ENCODE measurements at regions not wholly inside any gene's neighbourhood (a gene's known extent, or its start where the extent isn't known, plus 50 kb on each side); places are given as distances from the start of the nearest gene placed in this dataset.

DNA sequence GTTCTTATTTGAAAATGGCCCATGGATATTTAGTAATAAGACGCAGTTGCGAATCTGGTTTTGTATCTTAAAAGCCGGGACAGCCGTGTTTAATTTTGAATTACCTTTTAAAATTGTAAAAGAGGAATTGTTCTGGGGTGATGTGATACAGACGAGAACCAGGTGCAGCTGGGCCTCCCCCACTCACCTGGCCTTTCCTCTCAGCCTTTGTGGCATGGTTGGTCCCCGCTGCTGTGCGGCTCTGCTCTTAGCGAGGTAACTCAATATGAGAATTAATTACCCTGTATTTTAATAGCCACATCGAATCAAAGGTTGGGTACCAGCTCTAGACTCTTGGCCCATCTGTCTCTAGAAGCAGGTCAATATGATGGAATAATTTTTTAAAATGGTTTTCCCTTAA lies 56.5 kb upstream of the DACT2 start:
- H3K36me3 ChIP-seq (ENCODE audit: insufficient read depth, low read length), result no peaks in the 10 kb centered on the region
- H3K4me3 ChIP-seq (ENCODE audit: low read length, poor library complexity, severe bottlenecking), result no peak overlapping the region
- no peaks in the 10 kb centered on the region for H3F3A ChIP-seq (ENCODE audit: low read depth)
- no peak overlapping the region for H2AFZ ChIP-seq (ENCODE audit: low read length)
- H3K4me2 ChIP-seq (ENCODE audit: low read depth, low read length, poor library complexity, severe bottlenecking), result no peak overlapping the region
- no peaks in the 10 kb centered on the region for H3K27me3 ChIP-seq (ENCODE audit: insufficient read depth, low read length, poor library complexity, severe bottlenecking)
- H3K9ac ChIP-seq (ENCODE audit: low read depth, low read length, poor library complexity, severe bottlenecking), result no peak overlapping the region
- no peaks in the 10 kb centered on the region for H3K9me2 ChIP-seq (replicated peaks; ENCODE audit: low read depth, low read length)
- no peaks in the 10 kb centered on the region for H3K79me2 ChIP-seq (ENCODE audit: insufficient read depth, low read length)
- peaks cover 25% of the 10 kb centered on the region; the same call in 1 of the 2 replicates for H3K9me3 ChIP-seq (ENCODE audit: insufficient read depth, low read depth, low read length)
- no peak for TF ChIP-seq EZH2phosphoT487 (IDR thresholded peaks at IDR 0.05; ENCODE audit: borderline replicate concordance)
- TF ChIP-seq, protein P1, sequence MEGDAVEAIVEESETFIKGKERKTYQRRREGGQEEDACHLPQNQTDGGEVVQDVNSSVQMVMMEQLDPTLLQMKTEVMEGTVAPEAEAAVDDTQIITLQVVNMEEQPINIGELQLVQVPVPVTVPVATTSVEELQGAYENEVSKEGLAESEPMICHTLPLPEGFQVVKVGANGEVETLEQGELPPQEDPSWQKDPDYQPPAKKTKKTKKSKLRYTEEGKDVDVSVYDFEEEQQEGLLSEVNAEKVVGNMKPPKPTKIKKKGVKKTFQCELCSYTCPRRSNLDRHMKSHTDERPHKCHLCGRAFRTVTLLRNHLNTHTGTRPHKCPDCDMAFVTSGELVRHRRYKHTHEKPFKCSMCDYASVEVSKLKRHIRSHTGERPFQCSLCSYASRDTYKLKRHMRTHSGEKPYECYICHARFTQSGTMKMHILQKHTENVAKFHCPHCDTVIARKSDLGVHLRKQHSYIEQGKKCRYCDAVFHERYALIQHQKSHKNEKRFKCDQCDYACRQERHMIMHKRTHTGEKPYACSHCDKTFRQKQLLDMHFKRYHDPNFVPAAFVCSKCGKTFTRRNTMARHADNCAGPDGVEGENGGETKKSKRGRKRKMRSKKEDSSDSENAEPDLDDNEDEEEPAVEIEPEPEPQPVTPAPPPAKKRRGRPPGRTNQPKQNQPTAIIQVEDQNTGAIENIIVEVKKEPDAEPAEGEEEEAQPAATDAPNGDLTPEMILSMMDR (conservative IDR thresholded peaks at IDR 0.05; ENCODE audit: low read length), result no peak
- no peaks in the 10 kb centered on the region for H3K4me1 ChIP-seq (ENCODE audit: insufficient read depth, low read length, poor library complexity, severe bottlenecking)
- H4K20me1 ChIP-seq (ENCODE audit: insufficient read depth, low read length, poor library complexity, severe bottlenecking), result no peaks in the 10 kb centered on the region

DNA sequence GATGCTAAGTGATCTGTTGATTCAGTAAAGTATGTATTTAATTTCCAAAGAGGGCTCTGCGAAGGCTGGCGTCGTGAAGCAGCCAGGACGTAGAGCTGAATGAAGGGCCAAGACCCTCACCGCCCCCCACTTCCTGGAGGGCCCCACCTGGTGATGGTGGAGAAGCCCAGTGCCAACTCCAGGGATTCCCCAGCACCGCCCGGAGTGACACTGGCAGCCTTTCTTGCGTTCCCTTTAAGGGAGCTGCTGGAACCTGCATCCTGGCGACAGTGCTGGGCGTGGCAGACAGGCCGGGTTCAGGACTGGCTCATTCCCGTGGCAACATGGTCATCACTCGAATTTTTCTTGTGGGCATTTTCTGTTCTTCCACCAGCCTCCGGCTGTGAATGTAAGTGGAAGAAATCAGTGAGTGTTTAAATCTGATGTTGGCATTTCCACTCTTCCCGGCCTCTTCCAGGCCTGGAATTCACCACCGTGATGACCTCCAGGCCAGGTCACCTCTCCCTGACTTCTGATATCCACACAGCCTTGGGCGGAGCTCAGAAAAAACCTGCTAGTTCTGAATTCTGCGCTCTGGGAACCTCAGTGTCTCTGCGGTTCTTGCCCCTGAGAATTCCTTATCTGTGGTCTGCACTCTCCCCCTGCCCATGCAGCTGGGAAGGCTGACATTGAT lies 57.4 kb upstream of the DACT2 start:
- H3K4me1 ChIP-seq (ENCODE audit: insufficient read depth, low read length, poor library complexity, severe bottlenecking), result no peaks in the 10 kb centered on the region
- H3K4me2 ChIP-seq (ENCODE audit: low read depth, low read length, poor library complexity, severe bottlenecking), result no peak overlapping the region
- H3F3A ChIP-seq (ENCODE audit: low read depth), result no peaks in the 10 kb centered on the region
- H3K36me3 ChIP-seq (ENCODE audit: insufficient read depth, low read length), result no peaks in the 10 kb centered on the region
- H3K9me3 ChIP-seq (ENCODE audit: insufficient read depth, low read depth, low read length), result peaks cover 31% of the 10 kb centered on the region; the same call in 1 of the 2 replicates
- no peaks in the 10 kb centered on the region for H3K79me2 ChIP-seq (ENCODE audit: insufficient read depth, low read length)
- H3K4me3 ChIP-seq (ENCODE audit: low read length, poor library complexity, severe bottlenecking), result no peak overlapping the region
- H4K20me1 ChIP-seq (ENCODE audit: insufficient read depth, low read length, poor library complexity, severe bottlenecking), result no peaks in the 10 kb centered on the region
- no peaks in the 10 kb centered on the region for H3K27me3 ChIP-seq (ENCODE audit: insufficient read depth, low read length, poor library complexity, severe bottlenecking)
- H3K9ac ChIP-seq (ENCODE audit: low read depth, low read length, poor library complexity, severe bottlenecking), result no peak overlapping the region
- H3K9me2 ChIP-seq (replicated peaks; ENCODE audit: low read depth, low read length), result no peaks in the 10 kb centered on the region
- H2AFZ ChIP-seq (ENCODE audit: low read length), result no peak overlapping the region
- no peak for TF ChIP-seq EZH2phosphoT487 (IDR thresholded peaks at IDR 0.05; ENCODE audit: borderline replicate concordance)
- TF ChIP-seq, protein P1 (conservative IDR thresholded peaks at IDR 0.05; ENCODE audit: low read length), result no peak

DNA sequence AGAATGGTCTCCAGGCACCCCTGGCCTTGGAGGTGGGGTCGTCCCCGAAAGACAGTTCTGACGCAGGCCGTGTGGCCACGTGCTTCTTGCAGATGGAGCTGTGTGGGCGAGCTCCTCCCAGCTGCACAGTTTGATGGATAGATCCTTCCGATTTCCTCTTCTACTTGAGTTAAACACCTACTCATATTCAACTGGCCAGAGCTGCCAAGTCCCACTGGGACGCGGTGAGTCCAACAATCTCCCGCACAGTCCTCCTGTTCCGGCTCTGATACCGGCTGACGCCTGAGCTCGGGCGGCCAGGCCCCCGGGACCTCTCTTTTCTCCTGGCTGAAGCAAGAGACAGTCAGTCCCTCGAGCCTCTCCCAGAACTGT lies 57.9 kb upstream of the DACT2 start:
- Histone ChIP-seq H3K9ac (ENCODE audit: low read depth, low read length, poor library complexity, severe bottlenecking) (no peak overlapping the region), H3F3A (ENCODE audit: low read depth) (no peaks in the 10 kb centered on the region), H3K9me3 (ENCODE audit: insufficient read depth, low read depth, low read length) (peaks cover 31% of the 10 kb centered on the region; the same call in 1 of the 2 replicates), H3K27me3 (ENCODE audit: insufficient read depth, low read length, poor library complexity, severe bottlenecking) (no peaks in the 10 kb centered on the region), H3K4me2 (ENCODE audit: low read depth, low read length, poor library complexity, severe bottlenecking) (no peak overlapping the region), H3K4me1 (ENCODE audit: insufficient read depth, low read length, poor library complexity, severe bottlenecking) (no peaks in the 10 kb centered on the region), H3K36me3 (ENCODE audit: insufficient read depth, low read length) (no peaks in the 10 kb centered on the region), H4K20me1 (ENCODE audit: insufficient read depth, low read length, poor library complexity, severe bottlenecking) (no peaks in the 10 kb centered on the region), H3K4me3 (ENCODE audit: low read length, poor library complexity, severe bottlenecking) (no peak overlapping the region), H2AFZ (ENCODE audit: low read length) (no peak overlapping the region), H3K9me2 (replicated peaks; ENCODE audit: low read depth, low read length) (no peaks in the 10 kb centered on the region), H3K79me2 (ENCODE audit: insufficient read depth, low read length) (no peaks in the 10 kb centered on the region)
- TF ChIP-seq EZH2phosphoT487 (IDR thresholded peaks at IDR 0.05; ENCODE audit: borderline replicate concordance), result no peak
- TF ChIP-seq, protein P1 (conservative IDR thresholded peaks at IDR 0.05; ENCODE audit: low read length), result no peak

Data from Loucy (cell line).